ENCODE measurements at regions not wholly inside any gene's neighbourhood (a gene's known extent, or its start where the extent isn't known, plus 50 kb on each side); places are given as distances from the start of the nearest gene placed in this dataset.

GRCh38 chr13:99871249-99871898 lies 100.2 kb downstream of the ZIC5 start:
- in situ Hi-C loops (cut with MboI; ENCODE audit: low pct_unique_long_range_greater_than_20kb, low sequenced_read_pairs, unreplicated experiment): no loop called here
- TF ChIP-seq, protein P1, sequence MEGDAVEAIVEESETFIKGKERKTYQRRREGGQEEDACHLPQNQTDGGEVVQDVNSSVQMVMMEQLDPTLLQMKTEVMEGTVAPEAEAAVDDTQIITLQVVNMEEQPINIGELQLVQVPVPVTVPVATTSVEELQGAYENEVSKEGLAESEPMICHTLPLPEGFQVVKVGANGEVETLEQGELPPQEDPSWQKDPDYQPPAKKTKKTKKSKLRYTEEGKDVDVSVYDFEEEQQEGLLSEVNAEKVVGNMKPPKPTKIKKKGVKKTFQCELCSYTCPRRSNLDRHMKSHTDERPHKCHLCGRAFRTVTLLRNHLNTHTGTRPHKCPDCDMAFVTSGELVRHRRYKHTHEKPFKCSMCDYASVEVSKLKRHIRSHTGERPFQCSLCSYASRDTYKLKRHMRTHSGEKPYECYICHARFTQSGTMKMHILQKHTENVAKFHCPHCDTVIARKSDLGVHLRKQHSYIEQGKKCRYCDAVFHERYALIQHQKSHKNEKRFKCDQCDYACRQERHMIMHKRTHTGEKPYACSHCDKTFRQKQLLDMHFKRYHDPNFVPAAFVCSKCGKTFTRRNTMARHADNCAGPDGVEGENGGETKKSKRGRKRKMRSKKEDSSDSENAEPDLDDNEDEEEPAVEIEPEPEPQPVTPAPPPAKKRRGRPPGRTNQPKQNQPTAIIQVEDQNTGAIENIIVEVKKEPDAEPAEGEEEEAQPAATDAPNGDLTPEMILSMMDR (IDR thresholded peaks at IDR 0.05; ENCODE audit: extremely low read depth, insufficient read depth, missing control alignments): no peak
- DNase-seq (ENCODE audit: low spot score): no peak

GRCh38 chr13:99870541-99870940 lies 101.0 kb downstream of the ZIC5 start:
- TF ChIP-seq, protein P1 (IDR thresholded peaks at IDR 0.05; ENCODE audit: extremely low read depth, insufficient read depth, missing control alignments): no peak
- in situ Hi-C loops (cut with MboI; ENCODE audit: low pct_unique_long_range_greater_than_20kb, low sequenced_read_pairs, unreplicated experiment): no loop called here
- DNase-seq (ENCODE audit: low spot score): no peak

GRCh38 chr13:99869830-99870229 lies 101.7 kb downstream of the ZIC5 start:
- no peak for DNase-seq (ENCODE audit: low spot score)
- in situ Hi-C loops (cut with MboI; ENCODE audit: low pct_unique_long_range_greater_than_20kb, low sequenced_read_pairs, unreplicated experiment): no loop called here
- TF ChIP-seq, protein P1 (IDR thresholded peaks at IDR 0.05; ENCODE audit: extremely low read depth, insufficient read depth, missing control alignments): no peak

GRCh38 chr13:99868767-99869166 lies 102.8 kb downstream of the ZIC5 start:
- TF ChIP-seq, protein P1 (IDR thresholded peaks at IDR 0.05; ENCODE audit: extremely low read depth, insufficient read depth, missing control alignments): no peak
- DNase-seq (ENCODE audit: low spot score): no peak
- in situ Hi-C loops (cut with MboI; ENCODE audit: low pct_unique_long_range_greater_than_20kb, low sequenced_read_pairs, unreplicated experiment): no loop called here

- TF ChIP-seq, protein P1 (IDR thresholded peaks at IDR 0.05; ENCODE audit: extremely low read depth, insufficient read depth, missing control alignments): no peak
- in situ Hi-C loops (cut with MboI; ENCODE audit: low pct_unique_long_range_greater_than_20kb, low sequenced_read_pairs, unreplicated experiment): no loop called here
- DNase-seq (ENCODE audit: low spot score): no peak
These were observed 103.9 kb downstream of the ZIC5 start for GRCh38 chr13:99867535-99868257.

- TF ChIP-seq, protein P1 (IDR thresholded peaks at IDR 0.05; ENCODE audit: extremely low read depth, insufficient read depth, missing control alignments): no peak
- no peak for DNase-seq (ENCODE audit: low spot score)
- in situ Hi-C loops (cut with MboI; ENCODE audit: low pct_unique_long_range_greater_than_20kb, low sequenced_read_pairs, unreplicated experiment): no loop called here
These were observed 104.8 kb downstream of the ZIC5 start for GRCh38 chr13:99866781-99867180.
